Esophagus squamous epithelium (tissue), 5 donors: ENCODE measurements at regions not wholly inside any gene's neighbourhood (a gene's known extent, or its start where the extent isn't known, plus 50 kb on each side); places are given as distances from the start of the nearest gene placed in this dataset.
A peak's percentile ranks its signal among the peaks of the same experiment; 100 is the strongest.

ENCODE experiments used
- DNase-seq: peaks from one replicate; lab custom pipeline; 2025; lab: John Stamatoyannopoulos, UW
- H3K27ac ChIP-seq, 4 donors: fragments of 200-600 bp; sonication (generic); one replicate each; pipeline ENCODE4 v1.5.1; 2016 to 2019; ENCODE audit warnings: mild to moderate bottlenecking in 1 of 4
- H3K27me3 ChIP-seq, 4 donors: fragments of 200-600 bp; sonication (generic); 1 replicate in 3 of 4; 2 replicates in 1 of 4; pipeline versions ENCODE4 v1.5.1 to v1.6.0; 2017 to 2021; ENCODE audit warnings: antibody characterized with exemption in 1 of 4
- H3K36me3 ChIP-seq, 3 donors: fragments of 200-600 bp; sonication (generic); one replicate each; pipeline ENCODE4 v1.5.1; 2016 to 2019
- H3K4me1 ChIP-seq, 3 donors: fragments of 200-600 bp; sonication (generic); one replicate each; pipeline ENCODE4 v1.5.1; 2017 to 2019
- H3K4me3 ChIP-seq, 4 donors: fragments of 200-600 bp; sonication (generic); 1 replicate in 3 of 4; 2 replicates in 1 of 4; pipeline ENCODE4 v1.5.1; 2016 to 2019; ENCODE audit warnings: mild to moderate bottlenecking in 2 of 4, moderate library complexity in 1 of 4
- H3K9me3 ChIP-seq, 3 donors: fragments of 200-600 bp; sonication (generic); one replicate each; pipeline ENCODE4 v1.5.1; 2016 to 2019
- POLR2A ChIP-seq, 4 donors: fragments of 450-650 bp; IDR thresholded peaks; one replicate each; pipeline ENCODE4 v1.6.1; 2017; ENCODE audit warnings: antibody characterized with exemption in 4 of 4, mild to moderate bottlenecking in 4 of 4, moderate library complexity in 3 of 4
- WGBS, 2 donors: methylation state at CpG; one replicate each; pipeline ENCODE4 v1.1.5; 2018; 5-methylcytosine and 5-hydroxymethylcytosine counted together
- intact Hi-C: fragments of 100-400 bp; cut with DNase I; formaldehyde crosslinking; loops from one replicate; pipeline ENCODE4 v1.15.0; 2022
- TF ChIP-seq, protein P1 (sequence below), 6 experiments: fragments of 450-650 bp in 4 of 6; fragments of 200-600 bp in 2 of 6; sonication (generic) in 2 of 6; IDR thresholded peaks; one replicate each; pipeline ENCODE4 v1.5.1; 2016 to 2019; ENCODE audit warnings: antibody characterized with exemption in 6 of 6, mild to moderate bottlenecking in 4 of 6, moderate library complexity in 4 of 6
- donor health status: DM: yes; HTN: yes; CAD: no.

DNA sequence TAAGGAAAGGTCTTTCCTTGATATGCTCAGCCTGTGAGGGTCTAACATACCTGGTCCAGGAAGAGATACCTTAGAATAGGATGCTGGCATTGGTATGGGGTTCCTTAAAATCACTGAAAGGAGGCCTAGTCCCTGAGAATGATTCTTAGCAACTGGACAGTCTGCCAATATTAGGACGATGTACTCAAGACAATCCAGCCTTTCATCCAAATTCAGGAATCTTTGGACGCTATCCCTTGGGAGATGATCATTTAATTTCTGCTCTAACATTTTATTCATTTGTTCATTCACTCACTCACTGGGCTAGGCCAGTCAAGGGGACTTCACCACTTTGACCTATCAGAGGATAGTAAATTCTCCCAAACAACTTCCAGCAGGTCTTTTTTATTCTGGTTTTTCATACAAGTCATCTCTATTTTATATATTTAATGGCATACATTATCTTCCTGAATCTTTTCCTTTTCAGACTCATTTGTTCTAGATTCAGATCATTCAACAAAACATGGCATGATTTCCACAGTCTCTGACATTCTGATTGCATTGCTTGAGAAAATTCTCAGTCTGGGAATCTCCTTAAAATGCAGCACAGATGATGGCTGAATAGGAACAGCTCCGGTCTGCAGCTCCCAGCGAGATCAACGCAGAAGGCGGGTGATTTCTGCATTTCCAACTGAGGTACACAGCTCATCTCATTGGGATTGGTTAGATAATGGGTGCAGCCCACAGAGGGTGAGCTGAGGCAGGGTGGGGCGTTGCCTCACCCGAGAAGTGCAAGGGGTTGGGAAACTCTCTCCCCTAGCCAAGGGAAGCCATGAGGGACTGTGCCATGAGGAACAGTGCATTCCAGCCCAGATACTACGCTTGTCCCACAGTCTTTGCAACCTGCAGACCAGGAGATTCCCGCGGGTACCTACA lies 118.0 kb upstream of the PRICKLE1 start:
- no peaks in the 10 kb centered on the region for H3K4me1 ChIP-seq
- H3K36me3 ChIP-seq, result no peaks in the 10 kb centered on the region
- H3K4me3 ChIP-seq, result no peak overlapping the region
- 86 to 93% methylated on average over 8 of the region's 11 CpGs for WGBS, 2 donors
- TF ChIP-seq, protein P1, sequence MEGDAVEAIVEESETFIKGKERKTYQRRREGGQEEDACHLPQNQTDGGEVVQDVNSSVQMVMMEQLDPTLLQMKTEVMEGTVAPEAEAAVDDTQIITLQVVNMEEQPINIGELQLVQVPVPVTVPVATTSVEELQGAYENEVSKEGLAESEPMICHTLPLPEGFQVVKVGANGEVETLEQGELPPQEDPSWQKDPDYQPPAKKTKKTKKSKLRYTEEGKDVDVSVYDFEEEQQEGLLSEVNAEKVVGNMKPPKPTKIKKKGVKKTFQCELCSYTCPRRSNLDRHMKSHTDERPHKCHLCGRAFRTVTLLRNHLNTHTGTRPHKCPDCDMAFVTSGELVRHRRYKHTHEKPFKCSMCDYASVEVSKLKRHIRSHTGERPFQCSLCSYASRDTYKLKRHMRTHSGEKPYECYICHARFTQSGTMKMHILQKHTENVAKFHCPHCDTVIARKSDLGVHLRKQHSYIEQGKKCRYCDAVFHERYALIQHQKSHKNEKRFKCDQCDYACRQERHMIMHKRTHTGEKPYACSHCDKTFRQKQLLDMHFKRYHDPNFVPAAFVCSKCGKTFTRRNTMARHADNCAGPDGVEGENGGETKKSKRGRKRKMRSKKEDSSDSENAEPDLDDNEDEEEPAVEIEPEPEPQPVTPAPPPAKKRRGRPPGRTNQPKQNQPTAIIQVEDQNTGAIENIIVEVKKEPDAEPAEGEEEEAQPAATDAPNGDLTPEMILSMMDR (IDR thresholded peaks at IDR 0.05), result no peak
- no peak for TF ChIP-seq POLR2A (IDR thresholded peaks at IDR 0.05)
- H3K27ac ChIP-seq, result no peak overlapping the region
- no peak for DNase-seq
- H3K27me3 ChIP-seq, result no peaks in the 10 kb centered on the region
- peaks cover 0 to 2% (median 0%) of the 10 kb centered on the region in 3 donors for H3K9me3 ChIP-seq
- intact Hi-C loops, result no loop called here

DNA sequence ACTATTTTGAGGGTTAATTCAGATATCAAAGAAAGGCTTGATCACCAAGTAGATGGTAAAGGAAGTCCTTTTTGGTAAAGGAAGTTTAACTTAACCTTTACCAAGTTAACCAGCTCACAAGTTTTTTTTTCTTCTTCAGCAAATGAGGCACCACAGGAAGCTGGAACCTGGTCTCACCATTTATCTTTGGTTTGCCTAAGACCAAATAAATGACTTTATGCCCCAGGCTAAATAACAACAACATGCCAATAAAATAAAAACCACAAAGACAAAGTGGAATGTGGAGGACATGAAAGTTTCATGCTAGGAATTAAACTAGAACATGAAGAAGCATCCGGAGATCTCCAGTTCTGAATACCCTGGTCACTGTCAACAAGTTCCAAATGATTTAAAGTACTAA lies 116.8 kb upstream of the PRICKLE1 start:
- TF ChIP-seq, protein P1 (IDR thresholded peaks at IDR 0.05), result no peak
- no peak for TF ChIP-seq POLR2A (IDR thresholded peaks at IDR 0.05)
- 59 to 63% methylated on average over 1 of the region's 1 CpG for WGBS, 2 donors
- intact Hi-C loops, result no loop called here
- Histone ChIP-seq H3K9me3 (no peaks in the 10 kb centered on the region), H3K27ac (peak overlapping the region in 1 of 4 donors; percentile 33), H3K27me3 (no peaks in the 10 kb centered on the region), H3K36me3 (no peaks in the 10 kb centered on the region), H3K4me1 (no peaks in the 10 kb centered on the region), H3K4me3 (no peak overlapping the region)
- DNase-seq, result no peak

DNA sequence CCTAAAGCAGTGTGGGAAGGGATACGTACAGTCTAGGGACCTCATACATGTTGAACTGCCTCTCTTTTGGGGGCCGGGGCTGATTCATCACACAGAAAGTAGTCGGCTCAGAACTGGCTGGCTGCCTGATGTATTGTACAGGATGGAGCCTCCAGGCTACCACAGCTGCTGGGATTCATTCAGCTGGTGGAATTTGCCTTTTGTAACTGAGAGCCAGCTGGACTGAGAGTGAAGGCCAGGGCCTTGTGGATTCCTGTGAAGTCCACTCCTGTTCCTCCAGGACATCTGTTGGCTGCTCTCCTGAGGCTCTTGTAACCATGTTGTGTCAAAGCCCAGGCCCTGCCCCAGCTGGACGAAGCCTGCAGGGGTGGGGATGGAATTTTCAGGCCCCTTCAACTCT lies 116.3 kb upstream of the PRICKLE1 start:
- DNase-seq, result no peak
- H3K4me1 ChIP-seq, result no peaks in the 10 kb centered on the region
- H3K27me3 ChIP-seq, result no peaks in the 10 kb centered on the region
- WGBS, 2 donors, result 31 to 40% methylated on average over 1 to 2 of the region's 4 CpGs
- TF ChIP-seq POLR2A (IDR thresholded peaks at IDR 0.05), result no peak
- TF ChIP-seq, protein P1 (IDR thresholded peaks at IDR 0.05), result no peak
- no peak overlapping the region for H3K4me3 ChIP-seq
- no peaks in the 10 kb centered on the region for H3K36me3 ChIP-seq
- intact Hi-C loops, result no loop called here
- peak overlapping the region in 1 of 4 donors; percentile 33 for H3K27ac ChIP-seq
- H3K9me3 ChIP-seq, result no peaks in the 10 kb centered on the region

DNA sequence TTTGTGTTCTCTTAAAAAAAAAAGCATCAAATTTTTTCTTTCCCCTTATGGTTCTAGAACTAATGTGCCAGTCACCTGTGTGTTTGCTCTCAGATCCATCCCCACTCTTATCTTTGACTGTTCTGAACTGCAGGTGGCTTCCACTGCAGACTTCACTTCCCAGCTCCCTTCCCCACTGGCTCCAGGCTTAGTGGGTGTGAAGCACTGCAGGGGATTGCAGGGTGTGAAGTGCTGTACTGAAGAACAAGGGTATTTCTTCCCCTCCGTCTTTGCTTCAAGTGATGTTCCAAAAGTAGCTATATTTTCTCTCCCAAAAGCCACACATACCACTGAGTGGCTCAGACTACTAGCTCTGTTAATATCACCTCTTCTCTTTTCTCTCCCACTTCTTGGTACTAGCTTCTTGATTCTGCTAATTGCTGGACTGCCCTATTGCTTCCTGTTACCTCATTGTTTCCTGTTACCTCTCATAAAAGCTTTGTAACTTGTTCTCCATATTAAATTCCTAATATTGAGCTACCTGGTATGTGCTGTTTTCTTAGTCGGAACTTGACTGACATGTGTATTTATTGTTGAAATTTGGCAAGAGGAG lies 115.4 kb upstream of the PRICKLE1 start:
- intact Hi-C loops, result no loop called here
- Histone ChIP-seq H3K27ac (no peak overlapping the region), H3K9me3 (no peaks in the 10 kb centered on the region), H3K4me3 (no peak overlapping the region), H3K4me1 (no peaks in the 10 kb centered on the region), H3K27me3 (no peaks in the 10 kb centered on the region), H3K36me3 (no peaks in the 10 kb centered on the region)
- WGBS, 2 donors, result 28 to 36% methylated on average over 2 of the region's 2 CpGs
- TF ChIP-seq POLR2A (IDR thresholded peaks at IDR 0.05), result no peak
- TF ChIP-seq, protein P1 (IDR thresholded peaks at IDR 0.05), result no peak
- no peak for DNase-seq

DNA sequence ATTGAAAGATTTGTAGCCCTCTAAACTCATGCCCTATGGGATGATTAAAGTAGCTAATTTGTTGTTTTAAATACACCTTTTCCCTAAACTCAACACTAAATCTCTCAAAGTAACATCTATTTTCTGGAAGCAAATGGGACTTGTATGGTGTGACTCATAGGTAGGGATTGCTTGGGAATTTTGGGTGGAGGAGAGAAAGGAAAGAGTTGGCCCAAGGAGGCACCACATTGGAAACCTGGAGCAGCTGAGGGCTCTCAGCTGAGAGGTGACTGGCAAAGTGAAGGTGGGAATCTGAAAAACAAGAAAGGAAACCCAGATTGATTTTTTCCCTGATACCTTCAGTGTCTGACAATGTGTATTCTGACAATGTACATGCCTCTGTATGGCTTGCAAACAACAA lies 114.8 kb upstream of the PRICKLE1 start:
- Histone ChIP-seq H3K9me3 (no peaks in the 10 kb centered on the region), H3K4me1 (no peaks in the 10 kb centered on the region), H3K27me3 (no peaks in the 10 kb centered on the region), H3K4me3 (no peak overlapping the region), H3K27ac (no peak overlapping the region), H3K36me3 (no peaks in the 10 kb centered on the region)
- TF ChIP-seq, protein P1 (IDR thresholded peaks at IDR 0.05), result no peak
- no peak for TF ChIP-seq POLR2A (IDR thresholded peaks at IDR 0.05)
- DNase-seq, result no peak
- intact Hi-C loops, result no loop called here
